Right lobe of liver (tissue), 4 donors: ENCODE measurements at regions not wholly inside any gene's neighbourhood (a gene's known extent, or its start where the extent isn't known, plus 50 kb on each side); places are given as distances from the start of the nearest gene placed in this dataset.

Experiments used
- POLR2A ChIP-seq: fragments of 450-650 bp; IDR thresholded peaks from one replicate; pipeline ENCODE4 v1.6.1; 2017; ENCODE audit warnings: antibody characterized with exemption, mild to moderate bottlenecking
- TF ChIP-seq, protein P1 (sequence below), 4 donors: fragments of 200-600 bp in 3 of 4; fragments of 450-650 bp in 1 of 4; IDR thresholded peaks; one replicate each; pipeline versions ENCODE4 v1.5.1 to v1.8.0; 2016 to 2022; ENCODE audit warnings: antibody characterized with exemption in 4 of 4, mild to moderate bottlenecking in 2 of 4
- donor health status: DM: no; HTN: no; CAD: no.
- donor health status: DM: no; HTN: no; CAD: no.
- donor health status: DM: no; HTN: yes; CAD: no.

DNA sequence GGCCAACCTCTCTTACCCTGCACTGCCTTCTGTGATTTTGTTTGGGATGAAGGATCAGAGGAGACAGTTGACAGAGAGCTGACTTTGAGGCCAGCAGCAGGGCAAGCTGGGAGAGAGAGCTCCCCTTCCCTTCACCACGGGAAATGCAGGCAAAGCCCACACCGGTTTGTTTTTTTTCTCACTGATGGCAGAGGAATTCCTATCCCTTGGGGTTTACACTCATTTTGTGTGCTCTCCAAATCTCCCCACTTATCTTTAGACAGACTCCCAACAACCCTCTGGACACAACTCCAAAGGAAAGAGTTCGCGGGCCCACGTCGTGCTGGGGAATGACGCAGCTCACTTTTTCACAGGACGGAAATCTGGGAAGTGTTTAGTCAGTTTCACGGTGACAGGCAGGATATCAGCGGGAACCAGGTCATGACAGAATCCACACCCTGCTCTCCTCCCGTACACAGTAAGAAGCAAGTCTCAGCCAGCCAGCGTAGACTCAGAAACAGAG lies 68.3 kb upstream of the FAM171A1 start:
- TF ChIP-seq, protein P1, sequence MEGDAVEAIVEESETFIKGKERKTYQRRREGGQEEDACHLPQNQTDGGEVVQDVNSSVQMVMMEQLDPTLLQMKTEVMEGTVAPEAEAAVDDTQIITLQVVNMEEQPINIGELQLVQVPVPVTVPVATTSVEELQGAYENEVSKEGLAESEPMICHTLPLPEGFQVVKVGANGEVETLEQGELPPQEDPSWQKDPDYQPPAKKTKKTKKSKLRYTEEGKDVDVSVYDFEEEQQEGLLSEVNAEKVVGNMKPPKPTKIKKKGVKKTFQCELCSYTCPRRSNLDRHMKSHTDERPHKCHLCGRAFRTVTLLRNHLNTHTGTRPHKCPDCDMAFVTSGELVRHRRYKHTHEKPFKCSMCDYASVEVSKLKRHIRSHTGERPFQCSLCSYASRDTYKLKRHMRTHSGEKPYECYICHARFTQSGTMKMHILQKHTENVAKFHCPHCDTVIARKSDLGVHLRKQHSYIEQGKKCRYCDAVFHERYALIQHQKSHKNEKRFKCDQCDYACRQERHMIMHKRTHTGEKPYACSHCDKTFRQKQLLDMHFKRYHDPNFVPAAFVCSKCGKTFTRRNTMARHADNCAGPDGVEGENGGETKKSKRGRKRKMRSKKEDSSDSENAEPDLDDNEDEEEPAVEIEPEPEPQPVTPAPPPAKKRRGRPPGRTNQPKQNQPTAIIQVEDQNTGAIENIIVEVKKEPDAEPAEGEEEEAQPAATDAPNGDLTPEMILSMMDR (IDR thresholded peaks at IDR 0.05): peak in 2 of 4 donors; percentile 15 to 27
- no peak for TF ChIP-seq POLR2A
